NCI-H1694 (cell line): ENCODE measurements at regions not wholly inside any gene's neighbourhood (a gene's known extent, or its start where the extent isn't known, plus 50 kb on each side); places are given as distances from the start of the nearest gene placed in this dataset.

Source experiments
- DNase-seq: peaks from one replicate; lab custom pipeline; 2025; lab: John Stamatoyannopoulos, UW

- DNase-seq, result no peak
These were observed 50.6 kb upstream of the IFNGR1 start for GRCh38 chr6:137269803-137270202.

GRCh38 chr6:137269347-137269746, 50.2 kb upstream of the IFNGR1 start:
- DNase-seq, result no peak
